ENCODE measurements at regions not wholly inside any gene's neighbourhood (a gene's known extent, or its start where the extent isn't known, plus 50 kb on each side); places are given as distances from the start of the nearest gene placed in this dataset.

DNA sequence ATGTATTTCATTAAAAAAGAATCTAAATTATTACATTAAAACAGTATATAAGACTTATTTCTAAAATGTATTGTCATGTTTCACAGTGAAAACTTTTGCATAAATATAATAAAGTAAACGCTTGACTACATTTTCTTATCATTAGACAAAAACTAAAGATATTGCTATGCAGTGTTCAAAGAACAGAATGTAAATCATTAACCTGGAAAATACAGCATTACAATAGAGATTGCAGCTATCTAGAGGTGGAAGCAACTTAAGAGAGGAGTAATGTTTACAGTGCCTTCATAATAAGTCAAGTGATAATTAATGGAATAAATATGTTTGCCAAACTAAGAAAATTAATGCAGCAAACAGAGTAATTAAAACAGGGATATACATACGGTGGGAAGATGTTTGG is 940.9 kb downstream of the FSTL5 start:
- no peak for DNase-seq

DNA sequence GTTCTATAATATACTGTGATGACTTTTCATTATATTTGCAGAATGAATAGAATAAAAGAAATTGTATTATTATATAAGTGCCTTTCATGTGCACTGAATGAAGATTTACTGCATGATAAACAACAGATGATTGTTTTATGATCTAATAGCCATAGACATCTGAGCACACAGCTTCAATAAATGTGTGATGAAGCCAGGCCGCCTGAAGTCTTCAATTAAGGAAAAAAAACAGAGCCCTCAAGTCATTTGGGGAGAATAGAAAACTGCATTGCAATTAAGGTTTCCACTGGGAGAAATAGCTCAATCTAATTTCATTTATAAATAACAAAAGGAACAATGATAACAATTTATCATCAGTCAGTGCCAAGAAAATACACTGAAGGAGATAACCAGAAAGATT is 955.2 kb downstream of the FSTL5 start:
- peak; percentile 58 for DNase-seq

DNA sequence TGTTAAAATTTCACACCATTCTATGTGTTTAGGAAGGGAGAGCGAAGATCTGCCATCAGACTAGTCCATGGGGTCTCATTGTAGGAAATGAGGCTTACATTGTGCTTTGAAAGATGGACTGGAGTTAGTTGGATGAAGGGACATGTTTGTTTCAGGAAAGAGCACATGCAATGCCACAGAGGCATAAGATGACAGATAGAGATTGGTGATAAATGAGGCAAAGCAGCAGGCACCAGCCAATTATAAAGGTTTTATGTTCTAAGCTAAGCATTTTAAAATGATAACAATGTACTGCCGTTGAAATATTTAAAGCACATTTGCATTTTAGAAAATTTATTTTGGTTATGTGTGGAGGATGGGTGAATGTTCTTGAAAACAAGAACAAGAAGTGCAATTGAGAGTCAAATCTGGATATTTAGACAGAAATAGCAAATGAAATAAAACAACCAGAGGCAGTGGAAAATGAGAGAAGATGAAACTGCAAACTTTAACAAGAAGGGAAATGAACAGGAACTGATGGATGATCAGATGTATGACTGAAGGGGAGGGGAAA is 957.2 kb downstream of the FSTL5 start:
- no peak for DNase-seq

DNA sequence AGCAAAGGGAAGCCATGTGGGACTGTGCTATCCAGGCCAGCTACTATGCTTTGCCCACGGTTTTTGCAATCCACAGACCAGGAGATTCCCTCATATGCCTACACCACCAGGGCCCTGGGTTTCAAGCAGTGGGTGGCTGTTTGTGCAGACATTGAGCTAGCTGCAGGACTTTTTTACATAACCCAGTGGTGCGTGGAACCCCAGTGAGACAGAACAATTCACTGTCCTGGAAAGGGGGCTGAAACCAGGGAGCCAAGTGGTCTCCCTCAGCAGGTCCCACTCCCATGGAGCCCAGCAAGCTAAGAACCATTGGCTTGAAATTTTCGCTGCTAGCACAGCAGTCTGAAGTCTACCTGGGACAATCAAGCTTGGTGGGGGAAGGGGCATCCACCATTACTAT is 959.9 kb downstream of the FSTL5 start:
- no peak for DNase-seq

DNA sequence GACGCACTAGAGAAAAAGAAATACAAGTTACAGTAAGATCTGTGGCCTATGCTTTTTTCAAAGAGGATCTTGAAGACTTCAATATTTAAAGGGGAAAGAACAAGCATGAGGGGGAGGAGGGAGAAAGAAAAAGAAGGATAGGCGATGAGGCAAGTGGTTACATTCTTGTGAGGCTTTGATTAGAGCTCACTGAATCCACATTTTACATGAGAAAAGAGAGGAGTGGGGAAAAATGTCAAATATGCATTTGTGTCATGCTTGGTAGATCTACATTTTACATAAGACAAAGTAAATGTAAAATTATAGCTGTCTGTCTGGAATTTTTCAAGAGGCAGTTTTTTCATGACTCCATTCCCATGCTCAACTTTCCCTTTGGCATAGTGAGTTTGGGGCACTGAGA is 965.9 kb downstream of the FSTL5 start:
- DNase-seq, result no peak

DNA sequence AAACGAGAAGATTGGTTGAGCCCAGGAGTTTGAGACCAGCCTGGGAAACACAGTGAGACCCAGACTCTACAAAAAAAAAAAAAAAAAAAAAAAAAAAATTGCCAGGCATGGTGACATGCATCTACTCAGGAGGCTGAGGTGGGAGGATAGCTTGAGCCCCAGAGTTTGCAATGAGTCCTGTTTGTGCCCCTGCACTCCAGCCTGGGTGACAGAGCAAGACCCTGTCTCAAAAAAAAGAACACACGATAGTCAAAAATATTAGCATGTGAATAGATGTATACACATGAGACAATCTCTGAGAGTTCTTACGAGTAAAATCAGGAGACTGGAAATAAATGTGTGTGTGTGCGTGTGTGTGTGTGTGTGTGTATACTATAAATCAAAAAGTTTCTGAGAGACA is 966.3 kb downstream of the FSTL5 start:
- no peak for DNase-seq

DNA sequence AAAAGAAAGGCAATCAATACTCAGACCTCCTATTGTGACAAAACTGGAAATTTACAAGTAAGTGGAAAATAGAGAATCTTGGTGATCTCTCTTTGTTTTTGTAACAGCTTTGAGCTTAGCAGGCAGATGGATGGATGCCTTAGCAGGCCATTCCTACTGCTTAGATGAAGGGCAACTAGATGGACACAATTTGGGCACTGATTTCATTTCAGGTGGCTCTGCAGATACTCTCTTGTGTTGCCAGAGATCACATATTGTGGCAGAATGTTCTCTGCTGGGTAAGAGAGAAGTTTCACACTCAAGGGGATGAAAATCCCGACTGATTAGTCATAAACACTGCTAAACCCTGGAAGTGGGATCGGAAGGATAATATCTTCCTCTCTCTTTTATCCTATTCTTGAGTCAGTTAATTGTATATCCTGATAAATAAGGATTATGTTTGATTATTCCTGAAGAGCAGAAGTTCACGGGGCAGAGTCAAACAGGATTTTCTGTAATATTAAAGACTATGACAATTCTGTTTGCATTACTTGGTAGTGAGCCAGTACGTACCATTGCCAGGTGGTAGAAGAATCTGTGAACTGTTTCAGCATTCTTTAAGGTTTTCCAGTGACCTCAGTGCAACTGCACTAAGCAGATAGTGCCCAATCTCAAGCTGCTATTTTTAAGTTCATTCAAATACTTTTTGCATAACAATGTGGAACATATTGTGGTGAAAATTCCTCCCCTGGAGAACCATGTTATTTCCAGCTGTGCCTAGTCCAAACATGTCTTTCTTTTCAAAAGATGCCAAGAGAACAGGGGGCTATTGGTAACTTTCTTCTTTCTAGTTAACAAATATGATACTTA is 974.3 kb downstream of the FSTL5 start:
- no peak for DNase-seq

DNA sequence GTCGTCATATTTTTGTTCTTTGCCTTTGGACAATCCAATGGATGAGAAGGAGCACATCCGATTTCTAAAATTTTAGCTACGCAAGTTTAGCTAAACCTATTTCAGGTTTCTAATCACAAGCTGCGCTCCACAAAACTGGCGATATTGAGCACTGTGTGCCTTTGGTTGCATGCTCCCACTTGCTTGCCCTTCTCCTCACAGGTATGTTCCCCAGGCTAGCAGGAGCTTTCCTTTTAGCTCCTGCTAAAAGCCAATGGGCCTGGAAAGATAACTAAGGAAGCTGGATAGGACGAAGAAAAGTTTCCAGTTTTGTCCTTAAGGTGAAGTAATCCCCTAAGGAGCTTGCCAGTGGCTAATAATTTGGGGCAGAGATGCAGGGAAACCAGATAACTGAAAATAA is 975.2 kb downstream of the FSTL5 start:
- DNase-seq, result no peak

DNA sequence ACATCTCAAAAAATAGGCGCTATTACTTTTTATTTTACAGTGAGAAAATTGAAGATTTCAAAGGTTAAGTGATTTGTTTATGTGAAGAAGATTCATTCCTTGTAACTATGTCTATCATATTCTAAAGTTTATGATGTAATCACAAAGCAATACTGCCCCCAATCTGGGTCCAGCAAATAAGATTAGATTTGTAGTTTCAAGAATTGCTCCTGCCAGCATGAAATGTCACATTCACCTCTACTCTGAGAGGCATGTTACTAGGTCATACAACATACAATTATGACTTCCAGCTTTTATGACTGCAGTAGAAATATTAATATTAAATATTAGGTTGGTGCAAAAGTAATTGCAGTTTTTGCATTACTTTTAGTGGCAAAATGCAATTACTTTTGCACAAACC is 976.2 kb downstream of the FSTL5 start:
- no peak for DNase-seq

DNA sequence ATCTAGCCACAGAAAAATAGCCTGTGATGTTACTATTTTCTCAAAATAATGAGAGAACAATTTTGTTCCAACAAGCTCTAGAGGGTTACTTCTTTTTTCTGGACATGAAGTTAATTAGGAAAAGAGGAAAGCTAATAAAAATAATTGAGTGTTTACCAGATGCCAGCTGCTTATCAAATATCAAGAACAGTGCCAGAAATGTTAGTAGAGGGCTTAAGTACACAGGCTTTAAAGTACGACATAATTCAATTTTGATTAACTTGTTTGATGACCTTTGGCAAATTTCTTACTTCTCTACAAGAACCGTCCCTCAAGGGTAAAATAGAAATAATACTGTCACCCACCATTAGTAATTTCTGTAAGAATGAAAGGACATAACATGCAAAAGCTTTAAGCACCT is 977.0 kb downstream of the FSTL5 start:
- peak; percentile 46 for DNase-seq

DNA sequence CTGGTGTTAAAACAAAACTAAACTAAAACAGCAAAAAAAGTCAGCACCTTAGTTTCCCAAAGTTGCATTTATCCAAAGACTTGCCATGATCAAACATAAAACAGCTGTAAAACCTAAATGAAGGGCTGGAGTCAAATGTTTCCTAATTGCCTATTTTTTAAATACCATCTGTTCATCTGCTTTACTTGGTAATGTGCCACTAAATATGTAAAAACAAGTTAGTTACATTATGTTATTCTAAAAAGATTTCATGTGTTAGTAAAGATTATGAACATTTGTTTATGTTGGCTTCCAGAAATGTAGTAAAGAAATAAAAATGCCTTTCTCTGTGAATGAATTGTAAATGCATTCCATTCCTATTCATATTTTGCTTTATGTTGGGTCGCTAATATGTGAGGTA is 977.8 kb downstream of the FSTL5 start:
- DNase-seq, result no peak

DNA sequence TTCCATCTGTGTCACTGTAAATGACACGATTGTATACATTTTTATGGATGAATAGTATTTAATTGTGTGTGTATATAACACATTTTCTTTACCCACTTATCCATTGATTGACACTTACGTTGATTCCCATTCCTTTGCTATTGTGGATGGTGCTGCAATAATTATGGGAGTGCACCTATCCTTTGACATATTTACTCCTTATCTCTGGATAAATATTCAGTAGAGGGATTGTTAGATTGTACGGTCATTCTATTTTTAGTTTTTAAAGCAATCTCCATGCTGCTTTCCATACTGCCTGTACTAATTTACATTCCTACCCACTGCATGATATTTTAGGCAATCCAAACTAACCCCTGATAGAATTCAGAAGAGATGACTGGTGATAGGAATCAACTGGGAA is 980.1 kb downstream of the FSTL5 start:
- DNase-seq, result no peak

DNA sequence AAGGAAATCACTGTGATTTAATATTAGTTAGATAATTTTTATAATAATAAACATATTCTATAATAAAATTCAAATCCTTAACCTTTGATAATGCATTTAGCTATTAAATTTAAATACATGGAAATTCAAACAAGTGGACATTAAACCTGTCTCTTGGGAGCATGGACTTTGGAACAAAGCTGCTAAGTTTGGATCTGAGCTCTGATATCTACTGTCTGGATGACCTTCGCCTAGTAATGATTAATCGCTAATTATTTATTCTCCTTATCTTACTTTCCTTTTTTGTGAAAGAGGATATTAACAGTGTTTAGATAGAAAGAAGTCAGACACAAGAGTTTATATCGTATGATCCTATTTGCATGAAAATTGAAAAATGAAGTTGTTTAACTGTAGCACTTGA is 980.9 kb downstream of the FSTL5 start:
- DNase-seq, result no peak

DNA sequence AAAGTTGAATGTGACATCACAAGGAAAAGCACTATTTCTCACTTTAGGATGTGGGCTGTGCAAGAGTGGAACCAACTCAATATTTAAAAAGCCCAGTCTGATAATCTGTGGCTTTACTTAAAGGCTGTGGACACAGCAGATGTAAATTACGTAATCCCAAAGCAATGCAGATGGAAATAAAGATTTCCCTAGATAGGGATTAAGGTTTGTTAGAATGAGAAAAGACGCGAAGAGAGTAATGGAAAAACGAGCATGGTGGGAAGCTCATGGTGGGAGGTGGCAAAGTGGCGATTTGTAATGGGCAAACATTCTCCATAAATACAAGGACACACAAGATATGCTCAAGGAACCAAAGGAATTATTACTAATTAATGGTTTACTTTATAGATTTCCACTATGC is 985.5 kb downstream of the FSTL5 start:
- no peak for DNase-seq

DNA sequence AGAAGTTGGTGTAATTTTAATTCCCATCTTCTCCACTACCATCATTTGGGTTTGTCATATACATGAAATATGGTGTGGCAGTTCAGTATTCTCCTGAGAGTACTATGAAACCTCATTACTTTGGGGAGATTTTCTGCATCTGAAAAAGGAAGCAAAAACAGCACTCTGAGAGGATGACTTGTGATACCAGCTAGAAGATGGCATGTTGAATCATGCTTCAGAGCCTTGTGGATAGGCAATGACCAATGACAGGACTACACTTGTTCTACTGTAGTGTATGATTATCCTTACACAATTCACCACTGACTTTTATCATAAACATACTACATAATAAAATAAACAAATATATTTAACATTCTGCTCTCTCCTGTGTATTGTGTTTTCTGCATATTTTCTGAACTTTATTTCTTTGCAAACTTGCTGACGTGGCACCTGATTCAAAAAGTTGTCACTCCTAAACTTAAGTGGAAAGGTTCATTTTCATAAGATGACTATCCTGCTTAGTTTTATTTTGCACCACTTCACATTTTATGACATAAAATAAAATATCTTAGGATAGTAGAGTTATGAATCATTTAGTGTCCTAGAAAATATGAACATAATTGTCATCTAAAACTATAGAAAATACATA is 991.3 kb downstream of the FSTL5 start:
- no peak for DNase-seq

DNA sequence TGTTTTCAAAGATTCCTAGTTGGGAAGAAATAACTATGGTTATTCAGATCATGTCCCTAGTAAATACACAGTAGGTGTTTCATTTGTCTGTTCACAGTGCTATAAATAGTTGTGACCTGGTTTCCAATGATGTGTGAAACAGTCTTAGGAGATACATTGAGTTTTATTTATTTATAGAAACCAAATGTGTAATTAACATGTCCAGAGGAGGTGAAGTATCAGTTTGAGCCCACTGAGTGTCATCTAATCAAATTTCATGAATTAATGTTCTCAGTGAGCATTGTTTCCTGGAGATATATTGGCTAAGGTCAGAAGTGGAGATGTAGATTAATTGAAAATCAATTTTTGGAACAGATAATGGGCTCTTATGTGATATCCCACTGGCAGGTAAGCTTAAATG is 996.3 kb downstream of the FSTL5 start:
- DNase-seq, result no peak

DNA sequence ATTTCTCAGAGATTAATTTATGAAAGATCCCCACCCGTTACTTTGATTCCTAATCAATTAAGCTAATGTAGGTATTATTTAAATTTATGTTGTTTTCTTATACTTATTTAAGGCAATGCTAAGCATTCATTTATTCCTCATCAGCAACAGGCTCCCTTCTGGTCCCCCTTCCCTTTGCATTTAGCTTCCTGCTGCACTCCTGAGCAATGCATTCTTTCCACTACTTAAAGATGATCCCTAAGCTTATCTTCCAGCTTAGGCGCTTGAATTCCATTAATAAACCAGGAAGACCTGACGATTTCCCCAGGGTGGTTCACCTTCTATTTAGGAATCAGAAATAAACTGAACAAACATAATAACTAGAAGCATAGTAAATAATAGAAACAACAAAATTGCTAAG is 1003.1 kb downstream of the FSTL5 start:
- no peak for DNase-seq

DNA sequence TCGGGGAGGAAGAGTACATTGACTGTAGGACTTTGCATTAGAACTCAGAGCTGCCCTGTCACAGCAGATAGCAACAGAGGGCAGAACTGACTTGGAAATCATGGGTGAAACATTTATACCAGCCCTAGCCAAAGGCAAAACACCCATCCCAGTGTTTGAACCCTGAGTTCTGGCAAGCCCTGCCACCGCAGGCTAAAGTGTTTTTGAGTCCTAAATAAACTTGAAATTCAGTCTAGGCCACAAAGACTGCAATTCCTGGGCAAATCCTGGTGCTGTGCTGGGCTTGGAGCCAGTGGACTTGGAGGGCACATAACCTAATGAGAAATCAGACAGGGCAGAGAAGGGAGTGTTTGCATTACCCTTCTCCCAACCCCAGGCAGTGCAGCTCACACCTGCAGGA is 1015.7 kb downstream of the FSTL5 start:
- DNase-seq, result no peak

DNA sequence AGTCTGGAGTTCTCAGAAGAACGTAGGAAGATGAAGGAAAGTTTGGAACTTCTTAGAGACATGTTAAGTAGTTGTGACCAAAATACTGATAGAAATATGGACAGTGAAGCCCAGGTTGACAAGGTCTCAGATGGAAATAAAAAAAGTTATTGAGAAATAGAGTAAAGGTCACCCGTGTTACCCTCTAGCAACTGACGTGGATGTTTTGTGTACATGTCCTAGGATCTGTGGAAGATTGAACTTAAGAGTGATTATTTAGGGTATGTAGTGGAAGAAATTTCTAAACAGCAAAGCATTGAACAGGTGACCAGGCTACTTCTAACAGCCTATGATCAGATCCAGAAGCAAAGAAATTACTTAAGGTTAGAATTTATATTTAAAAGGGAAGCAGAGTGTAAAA is 1020.4 kb downstream of the FSTL5 start:
- no peak for DNase-seq

DNA sequence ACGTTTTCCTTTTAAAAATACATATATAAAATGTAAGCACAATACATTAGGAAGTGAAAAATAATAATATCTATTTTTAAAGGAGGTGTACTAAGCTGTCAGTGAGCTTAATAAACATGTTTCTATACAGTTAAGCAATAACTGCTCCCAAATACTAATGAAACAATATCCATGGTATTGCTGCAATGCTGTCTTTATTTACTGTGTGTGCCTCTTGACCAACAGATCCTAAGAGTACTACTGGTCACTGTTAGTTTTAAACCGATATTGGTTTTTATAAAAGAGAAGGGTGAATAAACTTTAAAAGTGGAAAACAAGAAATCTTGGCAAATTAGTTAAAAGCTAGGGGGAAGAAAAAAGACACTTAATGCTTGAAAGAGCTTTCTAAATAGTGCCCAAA is 1029.0 kb downstream of the FSTL5 start:
- DNase-seq, result no peak

DNA sequence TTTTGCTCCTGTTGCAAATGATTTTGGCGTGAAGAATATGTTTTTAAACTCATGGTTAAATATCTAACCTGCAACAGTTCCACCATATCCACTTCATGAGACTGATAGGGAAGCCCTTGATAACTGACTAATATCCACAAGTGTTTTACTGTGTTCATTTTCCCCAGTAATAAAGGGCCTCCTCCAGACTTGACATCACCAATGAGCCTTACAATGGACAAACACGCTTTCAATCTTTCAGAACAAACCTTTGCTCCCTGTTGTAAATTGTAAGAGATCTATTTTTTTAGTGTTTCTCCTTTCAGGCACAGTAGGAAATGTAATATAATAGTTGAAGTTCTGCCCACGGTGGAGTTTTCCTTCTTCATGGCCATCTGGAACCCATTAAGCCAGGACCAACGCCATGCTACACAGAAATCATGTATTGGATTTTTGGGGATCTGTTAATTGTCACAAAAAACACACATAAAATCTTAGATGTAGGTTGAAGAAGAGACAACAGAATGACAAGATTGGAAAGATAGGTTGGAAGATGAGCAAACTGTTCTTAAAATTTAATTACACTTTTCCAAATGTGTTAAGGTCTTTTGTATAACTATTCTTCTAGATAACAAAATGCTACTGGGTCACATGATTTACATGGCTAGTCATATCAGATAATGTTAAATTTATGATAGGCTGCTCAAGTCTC is 1030.1 kb downstream of the FSTL5 start:
- no peak for DNase-seq

DNA sequence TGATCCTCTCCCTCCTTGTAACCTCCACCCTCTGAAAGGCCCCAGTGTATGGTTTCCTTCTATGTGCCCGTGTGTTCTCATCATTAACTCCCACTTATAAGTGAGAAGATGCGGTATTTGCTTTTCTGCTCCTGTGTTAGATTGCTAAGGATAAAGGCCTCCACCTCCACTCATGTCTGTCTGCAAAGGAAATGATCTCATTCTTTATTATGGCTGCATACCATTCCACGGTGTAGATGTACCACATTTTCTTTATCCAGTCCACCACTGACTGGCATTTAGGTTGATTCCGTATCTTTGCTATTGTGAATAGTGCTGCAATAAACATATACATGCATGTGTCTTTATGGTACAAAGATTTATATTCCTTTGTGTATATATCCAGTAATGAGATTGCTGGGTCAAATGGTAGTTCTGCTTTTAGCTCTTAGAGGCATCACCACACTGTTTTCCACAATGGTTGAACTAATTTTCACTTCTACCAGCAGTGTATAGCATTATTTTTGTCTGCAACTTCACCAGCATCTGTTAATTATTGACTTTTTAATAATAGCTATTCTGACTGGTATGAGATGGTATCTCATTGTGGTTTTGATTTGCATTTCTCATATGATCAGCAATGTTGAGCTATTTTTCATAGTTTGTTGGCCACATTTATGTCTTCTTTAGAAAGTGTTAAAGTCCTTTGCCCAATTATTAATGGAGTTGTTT is 1030.9 kb downstream of the FSTL5 start:
- no peak for DNase-seq

DNA sequence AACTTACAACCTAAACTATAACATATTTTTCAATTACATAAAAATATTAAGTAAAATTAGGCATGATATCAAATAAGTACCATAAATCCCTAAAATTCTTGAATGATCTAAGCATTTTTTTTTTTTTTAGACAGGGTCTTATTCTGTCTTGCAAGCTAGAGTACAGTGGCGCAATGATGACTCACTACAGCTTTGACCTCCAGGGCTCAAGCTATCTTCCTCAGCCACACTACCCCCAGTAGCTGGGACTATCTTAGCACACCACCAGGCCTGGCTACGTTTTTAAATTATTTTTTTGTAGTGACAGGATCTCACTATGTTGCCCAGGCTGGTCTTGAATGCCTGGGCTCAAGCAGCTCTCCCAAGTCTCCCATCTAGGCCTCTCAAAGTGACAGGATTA is 1042.3 kb downstream of the FSTL5 start:
- DNase-seq, result no peak

Data from NCI-H1105 (cell line).